GM19043 (cell line): ENCODE measurements at regions not wholly inside any gene's neighbourhood (a gene's known extent, or its start where the extent isn't known, plus 50 kb on each side); places are given as distances from the start of the nearest gene placed in this dataset.
"Not testable (repeated sequence)": the region's sequence is repeated elsewhere in the genome, so short reads cannot be mapped to it uniquely, and the experiment has no call there.

ENCODE experiments used
- ATAC-seq: cut with Tn5 transposase; IDR thresholded peaks from one replicate; pipeline ENCODE4 v1.9.1; 2021; ENCODE audit warnings: low read depth; ENCODE audit not compliant: unreplicated experiment

DNA sequence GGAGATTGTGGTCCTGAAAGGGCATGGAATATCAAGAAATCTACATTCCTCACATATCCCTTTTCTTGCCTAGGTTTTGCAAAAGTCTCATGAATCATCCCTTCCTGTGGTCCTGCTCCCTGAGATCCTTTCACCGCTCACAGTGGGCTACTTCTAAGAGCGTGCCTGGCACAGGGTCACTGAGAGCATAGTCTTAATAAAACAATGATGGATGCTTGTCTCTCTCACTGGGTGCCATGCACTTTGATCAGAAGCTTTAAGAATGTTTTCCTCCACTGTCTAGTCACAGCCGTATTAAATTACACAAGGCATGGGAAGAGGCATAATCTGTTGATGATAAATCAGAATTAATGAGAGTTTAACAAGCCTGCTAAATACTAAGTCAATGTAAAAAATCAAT, 269.7 kb upstream of the ATP10A start:
- no peak for ATAC-seq

- no peak for ATAC-seq
Measured at GRCh38 chr15:26129852-26130251, 266.7 kb upstream of the ATP10A start.

GRCh38 chr15:26128611-26129140, 265.5 kb upstream of the ATP10A start:
- no peak for ATAC-seq

- no peak for ATAC-seq
Measured at GRCh38 chr15:26126819-26127387, 263.8 kb upstream of the ATP10A start.

GRCh38 chr15:26126070-26126469, 262.9 kb upstream of the ATP10A start:
- no peak for ATAC-seq

DNA sequence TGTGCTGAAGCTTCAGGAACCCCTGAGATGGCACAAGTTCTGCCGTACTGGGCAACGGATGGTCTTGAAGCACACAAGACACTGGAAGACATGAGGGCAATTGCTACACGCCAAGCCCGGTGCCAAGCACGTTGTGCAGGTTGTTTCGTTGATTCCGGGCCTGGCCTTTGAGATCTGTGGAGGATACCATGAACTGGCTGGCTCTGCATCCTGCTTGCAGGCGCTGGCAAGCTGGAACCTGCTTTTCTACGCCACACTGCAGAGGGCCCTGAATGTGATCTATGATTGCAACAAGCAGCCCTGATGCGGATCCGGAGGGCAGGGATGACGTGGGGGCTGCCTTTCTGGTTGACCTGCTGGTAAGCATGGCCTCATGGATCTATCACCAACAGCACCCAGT, 262.5 kb upstream of the ATP10A start:
- ATAC-seq, result no peak

DNA sequence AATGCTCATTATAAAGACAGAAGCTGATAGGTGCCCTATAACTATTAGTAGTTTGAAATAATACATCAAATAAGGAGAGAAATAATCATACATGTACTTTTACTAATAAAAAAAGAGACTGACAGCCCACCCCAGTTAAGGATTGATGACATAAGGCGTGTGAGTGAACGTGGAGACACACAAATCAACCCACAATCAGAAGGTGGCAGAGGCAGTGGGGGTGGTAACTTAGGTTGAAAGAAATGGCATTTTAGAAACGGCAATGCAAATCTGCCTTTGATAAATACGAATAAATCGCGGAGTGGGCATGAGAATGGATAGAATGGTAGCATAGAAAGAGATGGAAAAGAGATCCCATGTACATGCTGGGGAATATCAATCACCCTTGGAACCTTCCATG, 256.2 kb upstream of the ATP10A start:
- no peak for ATAC-seq

DNA sequence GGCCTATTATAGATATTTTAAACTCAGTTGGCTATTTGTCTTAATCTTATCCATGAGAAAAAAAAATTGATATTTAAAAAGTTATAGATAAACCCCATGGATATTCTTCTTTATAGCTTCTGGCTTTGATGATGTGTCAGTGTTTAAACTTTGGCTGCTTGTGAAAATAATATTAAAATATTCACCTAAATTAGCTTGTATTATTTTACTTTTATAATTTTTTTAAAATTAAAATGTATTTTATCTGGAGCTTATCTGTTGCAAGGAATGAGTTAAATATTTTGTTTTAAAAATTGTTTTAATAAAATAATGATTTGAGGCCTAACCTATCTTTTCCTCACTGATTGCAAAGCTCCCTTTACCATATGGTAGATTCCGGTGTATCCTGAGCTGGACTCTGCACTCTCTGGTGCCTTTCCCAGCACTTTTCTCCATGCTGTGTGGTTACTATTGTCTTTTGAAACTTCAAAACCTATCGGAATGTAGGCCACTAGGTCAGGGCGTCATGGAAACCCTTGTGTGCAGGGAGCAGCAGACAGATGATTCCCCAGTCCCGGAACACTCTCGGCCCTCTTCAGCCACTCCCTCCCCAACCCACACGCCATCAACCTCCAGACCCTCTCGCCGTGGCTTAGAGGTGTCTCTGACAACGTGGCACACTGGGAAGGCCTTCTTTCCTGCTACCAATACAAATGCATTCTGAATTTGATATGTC, 252.3 kb upstream of the ATP10A start:
- no peak for ATAC-seq

DNA sequence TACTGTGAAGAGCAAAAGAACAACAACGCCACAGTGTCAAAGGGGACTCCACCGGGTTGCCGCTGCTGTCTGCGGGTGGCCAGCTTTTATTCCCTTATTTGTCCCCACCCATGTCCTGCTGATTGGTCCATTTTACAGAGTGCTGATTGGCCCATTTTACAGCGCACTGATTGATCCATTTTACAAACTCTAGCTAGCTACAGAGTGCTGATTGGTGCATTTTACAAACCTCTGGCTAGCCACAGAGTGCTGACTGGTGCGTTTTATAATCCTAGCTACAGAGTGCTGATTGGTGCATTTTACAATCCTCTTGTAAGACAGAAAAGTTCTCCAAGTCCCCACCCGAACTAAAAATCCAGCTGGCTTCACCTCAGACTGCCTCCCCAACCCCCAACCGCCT, 251.0 kb upstream of the ATP10A start:
- not testable (repeated sequence) for ATAC-seq

DNA sequence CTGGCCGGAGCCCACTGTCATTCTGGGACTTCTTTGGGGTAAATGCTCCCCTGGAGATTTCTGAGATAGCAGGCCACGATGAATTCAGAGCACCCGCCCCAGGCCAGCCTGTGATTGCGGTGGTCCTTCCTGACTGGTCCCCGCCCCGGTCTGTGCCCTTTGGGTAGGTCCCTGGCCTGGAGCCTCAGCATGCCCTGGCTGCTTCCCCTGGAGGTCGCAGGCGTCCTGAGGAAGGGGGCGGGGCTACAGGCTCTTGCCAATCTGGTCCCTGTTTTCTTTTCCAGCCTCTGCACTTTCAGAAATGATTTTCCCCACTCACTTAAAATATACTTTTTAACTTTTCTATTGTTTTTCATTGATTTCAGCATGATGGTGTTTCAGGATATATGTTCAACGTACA, 250.2 kb upstream of the ATP10A start:
- ATAC-seq, result no peak

- ATAC-seq, result no peak
Measured at GRCh38 chr15:26109203-26109602, 246.1 kb upstream of the ATP10A start.

GRCh38 chr15:26106556-26106955, 243.4 kb upstream of the ATP10A start:
- ATAC-seq, result no peak

DNA sequence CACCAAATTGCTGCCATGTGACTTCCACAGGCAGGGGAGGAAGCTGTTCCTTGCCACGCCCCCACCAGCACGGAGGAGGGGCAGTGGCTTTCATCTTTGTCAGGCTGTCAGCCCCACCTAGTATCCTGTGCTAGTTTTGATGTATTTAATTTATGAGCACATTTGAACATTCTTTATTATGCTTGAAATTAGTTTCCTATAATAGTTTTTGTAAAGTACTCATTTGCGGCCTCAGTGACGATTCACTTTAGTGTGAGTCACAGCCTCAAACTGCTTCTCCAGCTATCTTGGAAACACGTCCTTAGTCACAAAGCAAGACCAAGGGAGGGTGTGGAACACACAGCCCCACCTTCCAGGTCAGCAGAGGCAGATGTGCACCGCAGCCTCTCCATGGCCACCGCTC, 239.9 kb upstream of the ATP10A start:
- ATAC-seq, result no peak

- no peak for ATAC-seq
Measured at GRCh38 chr15:26102365-26102764, 239.2 kb upstream of the ATP10A start.

- no peak for ATAC-seq
Measured at GRCh38 chr15:26101443-26101842, 238.3 kb upstream of the ATP10A start.

DNA sequence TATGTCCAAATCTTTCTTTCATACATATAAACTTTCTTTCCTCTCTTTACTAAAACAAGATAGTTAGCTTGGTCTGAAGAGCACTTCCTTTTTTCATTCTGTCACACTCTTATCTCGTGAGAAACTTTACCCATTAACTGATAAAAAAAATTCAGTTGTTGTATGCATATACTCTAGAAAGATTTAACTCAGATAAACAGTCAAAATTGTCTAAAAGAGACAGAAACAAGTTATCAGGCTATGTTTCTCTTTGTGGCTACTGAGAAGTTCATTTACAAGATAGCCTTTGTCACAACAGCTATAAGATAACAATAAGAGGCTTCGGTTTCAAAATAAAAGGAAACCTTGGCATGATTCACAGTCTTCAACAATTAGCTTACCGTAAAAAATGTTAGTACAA, 235.7 kb upstream of the ATP10A start:
- ATAC-seq, result no peak

DNA sequence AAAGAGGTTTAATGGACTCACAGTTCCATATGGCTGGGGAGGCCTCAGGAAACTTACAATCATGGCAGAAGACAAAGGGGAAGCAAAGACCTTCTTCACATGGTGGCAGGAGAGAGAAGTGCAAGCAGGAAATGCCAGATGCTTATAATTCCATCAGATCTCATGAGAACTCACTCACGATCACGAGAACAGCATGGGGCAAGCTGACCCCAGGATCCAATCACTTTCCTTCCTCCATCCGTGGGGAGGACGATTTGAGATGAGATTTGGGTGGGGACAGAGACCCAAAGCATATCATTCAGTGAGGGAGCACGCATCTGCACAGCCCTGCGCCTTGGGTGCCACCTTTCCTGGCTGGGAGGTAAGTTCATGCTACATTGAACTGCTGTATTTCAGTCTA, 234.1 kb upstream of the ATP10A start:
- ATAC-seq, result no peak

DNA sequence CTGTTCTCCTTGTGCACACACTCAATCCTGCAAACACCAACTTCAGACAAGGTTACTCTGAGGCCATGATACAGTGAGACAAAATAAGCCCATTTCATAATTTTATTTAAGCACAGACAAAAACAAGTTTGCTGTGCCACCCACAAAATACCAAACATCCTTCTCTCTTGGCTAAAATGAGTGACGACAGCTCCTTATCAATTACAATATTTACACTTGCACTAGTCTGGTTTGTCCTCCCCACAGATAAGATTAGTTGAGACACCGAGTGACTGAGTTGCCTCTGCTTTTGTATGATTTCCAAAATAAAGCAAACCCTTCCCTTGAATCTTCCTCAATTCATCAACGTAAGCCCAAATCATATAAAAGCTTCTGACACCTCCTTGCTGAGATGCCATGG, 233.5 kb upstream of the ATP10A start:
- no peak for ATAC-seq

DNA sequence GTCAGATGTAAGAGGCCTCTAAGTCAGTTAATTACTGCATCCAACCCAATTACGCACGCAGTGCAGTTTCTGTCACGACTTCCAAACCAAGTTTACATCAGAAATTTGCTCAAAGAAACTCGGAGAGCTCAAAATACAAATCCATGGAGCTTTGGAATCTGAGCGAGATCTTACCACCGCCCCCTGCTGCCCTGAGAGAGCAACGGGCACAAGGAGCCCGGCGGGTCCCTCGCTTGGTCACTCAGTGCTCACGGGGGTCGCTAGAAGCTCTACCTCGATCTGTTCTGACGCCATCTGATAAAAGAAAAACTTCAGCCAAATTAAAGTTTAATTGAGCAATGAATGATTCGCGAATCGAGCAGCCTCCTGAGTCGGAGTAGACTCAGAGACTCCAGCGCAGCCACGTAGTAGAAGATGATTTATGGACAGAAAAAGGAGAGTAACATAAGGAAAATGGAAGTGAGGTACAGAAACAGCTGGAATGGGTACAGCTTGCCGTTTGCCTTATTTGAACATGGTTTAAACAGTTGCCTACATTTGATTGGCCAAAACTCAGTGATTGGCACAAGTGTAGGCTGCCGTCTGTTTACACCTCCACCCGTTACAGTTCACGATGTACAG, 232.7 kb upstream of the ATP10A start:
- ATAC-seq, result no peak

- ATAC-seq, result no peak
Measured at GRCh38 chr15:26091184-26091583, 228.1 kb upstream of the ATP10A start.

- no peak for ATAC-seq
Measured at GRCh38 chr15:26087881-26088280, 224.8 kb upstream of the ATP10A start.

DNA sequence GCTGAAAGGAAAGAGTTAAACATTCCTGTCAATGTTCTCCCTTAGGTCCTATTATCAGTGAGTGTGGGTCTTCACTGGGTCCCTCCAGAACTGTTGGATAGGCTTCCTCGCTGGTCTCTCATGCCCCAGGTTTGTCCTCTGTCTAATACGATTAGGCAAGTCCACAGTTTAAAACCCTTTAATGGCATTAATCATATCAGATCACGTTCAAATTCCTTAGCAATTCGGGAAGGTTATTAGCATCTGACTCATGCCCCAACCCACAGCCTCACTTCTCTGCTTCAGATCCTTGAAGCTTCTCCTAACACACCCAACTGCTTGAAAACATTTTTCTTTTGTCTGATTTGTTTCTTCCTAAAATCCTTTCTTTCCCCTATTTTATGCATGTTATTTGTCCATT, 224.3 kb upstream of the ATP10A start:
- ATAC-seq, result no peak
